Dermis blood vessel endothelial cell (primary cell): ENCODE measurements at regions not wholly inside any gene's neighbourhood (a gene's known extent, or its start where the extent isn't known, plus 50 kb on each side); places are given as distances from the start of the nearest gene placed in this dataset.
"Not testable (repeated sequence)": the region's sequence is repeated elsewhere in the genome, so short reads cannot be mapped to it uniquely, and the experiment has no call there.

Source experiments
- DNase-seq: peaks from one replicate; pipeline ENCODE4 v3.0.0; 2010

GRCh38 chr4:66805582-66805981 is 739.7 kb downstream of the CENPC start:
- DNase-seq: no peak

- no peak for DNase-seq
Observed at GRCh38 chr4:66804979-66805378, 740.3 kb downstream of the CENPC start.

GRCh38 chr4:66797608-66798007 is 747.7 kb downstream of the CENPC start:
- no peak for DNase-seq

- no peak for DNase-seq
Observed at GRCh38 chr4:66795724-66796123, 749.6 kb downstream of the CENPC start.

GRCh38 chr4:66794390-66795034 is 750.8 kb downstream of the CENPC start:
- DNase-seq: no peak

- no peak for DNase-seq
Observed at GRCh38 chr4:66791686-66792085, 753.6 kb downstream of the CENPC start.

- no peak for DNase-seq
Observed at GRCh38 chr4:66785479-66785878, 759.8 kb downstream of the CENPC start.

GRCh38 chr4:66782751-66783150 is 762.6 kb downstream of the CENPC start:
- DNase-seq: not testable (repeated sequence)

GRCh38 chr4:66777097-66777496 is 768.2 kb downstream of the CENPC start:
- no peak for DNase-seq

GRCh38 chr4:66769441-66769840 is 775.9 kb downstream of the CENPC start:
- DNase-seq: no peak

GRCh38 chr4:66767442-66767841 is 777.9 kb downstream of the CENPC start:
- DNase-seq: no peak

GRCh38 chr4:66766557-66766956 is 778.7 kb downstream of the CENPC start:
- no peak for DNase-seq

- no peak for DNase-seq
Observed at GRCh38 chr4:66750273-66750672, 795.0 kb downstream of the CENPC start.

- not testable (repeated sequence) for DNase-seq
Observed at GRCh38 chr4:66746918-66747317, 798.4 kb downstream of the CENPC start.

GRCh38 chr4:66741081-66741480 is 804.2 kb downstream of the CENPC start:
- DNase-seq: no peak

GRCh38 chr4:66736606-66737005 is 808.7 kb downstream of the CENPC start:
- no peak for DNase-seq

- DNase-seq: no peak
Observed at GRCh38 chr4:66728280-66728679, 817.0 kb downstream of the CENPC start.

GRCh38 chr4:66712301-66712921 is 832.9 kb downstream of the CENPC start:
- DNase-seq: not testable (repeated sequence)

GRCh38 chr4:66704243-66704642 is 841.1 kb downstream of the CENPC start:
- no peak for DNase-seq

- no peak for DNase-seq
Observed at GRCh38 chr4:66694739-66695138, 850.6 kb downstream of the CENPC start.

GRCh38 chr4:66693694-66694093 is 851.6 kb downstream of the CENPC start:
- DNase-seq: no peak

- no peak for DNase-seq
Observed at GRCh38 chr4:66691101-66691500, 854.2 kb downstream of the CENPC start.

GRCh38 chr4:66688674-66689073 is 856.6 kb downstream of the CENPC start:
- DNase-seq: no peak

- no peak for DNase-seq
Observed at GRCh38 chr4:66687459-66687858, 857.8 kb downstream of the CENPC start.

- no peak for DNase-seq
Observed at GRCh38 chr4:66681962-66682361, 863.3 kb downstream of the CENPC start.
